Left ventricle myocardium inferior (tissue), 1 donor: ENCODE measurements at regions not wholly inside any gene's neighbourhood (a gene's known extent, or its start where the extent isn't known, plus 50 kb on each side); places are given as distances from the start of the nearest gene placed in this dataset.
A peak's percentile ranks its signal among the peaks of the same experiment; 100 is the strongest.

Experiments used
- DNase-seq: peaks from one replicate; pipeline ENCODE4 v3.0.0-alpha.2; 2020
- H3K27ac ChIP-seq: fragments of 200-600 bp; replicated peaks from 2 replicates; pipeline ENCODE4 v1.8.0; 2021
- H3K27me3 ChIP-seq: fragments of 200-600 bp; 2 replicates; pipeline ENCODE4 v1.8.0; 2021; ENCODE audit warnings: low read depth
- H3K36me3 ChIP-seq: fragments of 200-600 bp; 2 replicates; pipeline ENCODE4 v1.8.0; 2021
- H3K4me1 ChIP-seq: fragments of 200-600 bp; 2 replicates; pipeline ENCODE4 v1.8.0; 2021
- H3K4me3 ChIP-seq: fragments of 200-600 bp; 2 replicates; pipeline ENCODE4 v1.8.0; 2021; ENCODE audit warnings: mild to moderate bottlenecking, moderate library complexity
- H3K9me3 ChIP-seq: fragments of 200-600 bp; replicated peaks from 2 replicates; pipeline ENCODE4 v1.8.0; 2021
- CTCF ChIP-seq: fragments of 200-600 bp; IDR thresholded peaks from 2 replicates; pipeline ENCODE4 v1.8.0; 2021; ENCODE audit warnings: antibody characterized with exemption, mild to moderate bottlenecking, borderline replicate concordance
- intact Hi-C: fragments of 100-400 bp; cut with micrococcal nuclease; formaldehyde crosslinking; loops from one replicate; pipeline ENCODE4 v1.11.0; 2022
- donor health status: DM: no; HTN: yes; CAD: no; lungs with severe emphysema.

- H3K4me3 ChIP-seq = no peak overlapping the region
- no peak for DNase-seq
- TF ChIP-seq CTCF = no peak
- intact Hi-C loops = no loop called here
- H3K9me3 ChIP-seq = no peaks in the 10 kb centered on the region
- H3K27me3 ChIP-seq = no peaks in the 10 kb centered on the region
- H3K36me3 ChIP-seq = no peaks in the 10 kb centered on the region
- peaks cover under 1% of the 10 kb centered on the region for H3K4me1 ChIP-seq
- H3K27ac ChIP-seq = no peak overlapping the region
Observed at GRCh38 chr10:10617686-10618085, 400.0 kb upstream of the CELF2 start.

- DNase-seq = no peak
- no peaks in the 10 kb centered on the region for H3K36me3 ChIP-seq
- H3K27me3 ChIP-seq = no peaks in the 10 kb centered on the region
- H3K4me3 ChIP-seq = no peak overlapping the region
- H3K4me1 ChIP-seq = peaks cover 5% of the 10 kb centered on the region
- H3K9me3 ChIP-seq = no peaks in the 10 kb centered on the region
- intact Hi-C loops = no loop called here
- no peak for TF ChIP-seq CTCF
- H3K27ac ChIP-seq = no peak overlapping the region
Observed at GRCh38 chr10:10618139-10618538, 399.5 kb upstream of the CELF2 start.

GRCh38 chr10:10623958-10624566 lies 393.6 kb upstream of the CELF2 start:
- DNase-seq = no peak
- Histone ChIP-seq H3K36me3 (no peaks in the 10 kb centered on the region), H3K27ac (peak overlapping the region; percentile 84), H3K27me3 (no peaks in the 10 kb centered on the region), H3K4me3 (no peak overlapping the region), H3K4me1 (peaks cover 50% of the 10 kb centered on the region), H3K9me3 (no peaks in the 10 kb centered on the region)
- TF ChIP-seq CTCF = no peak
- intact Hi-C loops = no loop called here

GRCh38 chr10:10624567-10624962 lies 393.1 kb upstream of the CELF2 start:
- Histone ChIP-seq H3K9me3 (no peaks in the 10 kb centered on the region), H3K27me3 (no peaks in the 10 kb centered on the region), H3K36me3 (no peaks in the 10 kb centered on the region), H3K4me3 (no peak overlapping the region), H3K4me1 (peaks cover 55% of the 10 kb centered on the region), H3K27ac (peak overlapping the region; percentile 84)
- DNase-seq = no peak
- no peak for TF ChIP-seq CTCF
- intact Hi-C loops = no loop called here

GRCh38 chr10:10625491-10625890 lies 392.2 kb upstream of the CELF2 start:
- no peak overlapping the region for H3K4me3 ChIP-seq
- peak overlapping the region; percentile 84 for H3K27ac ChIP-seq
- no peaks in the 10 kb centered on the region for H3K36me3 ChIP-seq
- intact Hi-C loops = no loop called here
- H3K4me1 ChIP-seq = peaks cover 56% of the 10 kb centered on the region
- no peaks in the 10 kb centered on the region for H3K9me3 ChIP-seq
- no peak for DNase-seq
- TF ChIP-seq CTCF = no peak
- H3K27me3 ChIP-seq = no peaks in the 10 kb centered on the region
